Muscle of arm (tissue), 1 donor: ENCODE measurements at regions not wholly inside any gene's neighbourhood (a gene's known extent, or its start where the extent isn't known, plus 50 kb on each side); places are given as distances from the start of the nearest gene placed in this dataset.
"Not testable (repeated sequence)": the region's sequence is repeated elsewhere in the genome, so short reads cannot be mapped to it uniquely, and the experiment has no call there.

Experiments used
- DNase-seq: peaks from one replicate; pipeline ENCODE4 v3.0.0-alpha.2; 2013

- DNase-seq = peak; percentile 81
These were observed 66.6 kb downstream of the TNFAIP3 start for GRCh38 chr6:137933696-137934095.

GRCh38 chr6:137936798-137937197, 69.7 kb downstream of the TNFAIP3 start:
- no peak for DNase-seq

GRCh38 chr6:137937834-137938233, 70.8 kb downstream of the TNFAIP3 start:
- DNase-seq = no peak

- DNase-seq = no peak
These were observed 71.8 kb downstream of the TNFAIP3 start for GRCh38 chr6:137938770-137939379.

GRCh38 chr6:137941995-137942394, 74.9 kb downstream of the TNFAIP3 start:
- no peak for DNase-seq

- DNase-seq = no peak
These were observed 75.7 kb downstream of the TNFAIP3 start for GRCh38 chr6:137942736-137943135.

GRCh38 chr6:137944381-137944780, 77.3 kb downstream of the TNFAIP3 start:
- DNase-seq = not testable (repeated sequence)

GRCh38 chr6:137944793-137945498, 77.9 kb downstream of the TNFAIP3 start:
- DNase-seq = peak; percentile 28

GRCh38 chr6:137949686-137950390, 82.8 kb downstream of the TNFAIP3 start:
- DNase-seq = no peak

- no peak for DNase-seq
These were observed 83.5 kb downstream of the TNFAIP3 start for GRCh38 chr6:137950581-137950980.

GRCh38 chr6:137951064-137951597, 84.1 kb downstream of the TNFAIP3 start:
- no peak for DNase-seq

- DNase-seq = no peak
These were observed 85.2 kb downstream of the TNFAIP3 start for GRCh38 chr6:137952247-137952646.

- DNase-seq = no peak
These were observed 86.7 kb downstream of the TNFAIP3 start for GRCh38 chr6:137953761-137954160.

- DNase-seq = no peak
These were observed 87.2 kb downstream of the TNFAIP3 start for GRCh38 chr6:137954253-137954652.

GRCh38 chr6:137956098-137956488, 89.0 kb downstream of the TNFAIP3 start:
- DNase-seq = no peak

- no peak for DNase-seq
These were observed 90.4 kb downstream of the TNFAIP3 start for GRCh38 chr6:137957471-137957870.

GRCh38 chr6:137958811-137959565, 91.9 kb downstream of the TNFAIP3 start:
- no peak for DNase-seq

GRCh38 chr6:137962725-137963124, 95.7 kb downstream of the TNFAIP3 start:
- no peak for DNase-seq

GRCh38 chr6:137964876-137965275, 97.8 kb downstream of the TNFAIP3 start:
- DNase-seq = no peak

GRCh38 chr6:137967689-137968454, 100.8 kb downstream of the TNFAIP3 start:
- DNase-seq = no peak

- no peak for DNase-seq
These were observed 101.4 kb downstream of the TNFAIP3 start for GRCh38 chr6:137968455-137968804.
